OCI-LY7 (cell line): ENCODE measurements at regions not wholly inside any gene's neighbourhood (a gene's known extent, or its start where the extent isn't known, plus 50 kb on each side); places are given as distances from the start of the nearest gene placed in this dataset.

Experiments used
- CTCF ChIP-seq: fragments of 200-600 bp; sonication (generic); conservative IDR thresholded peaks from 2 replicates; pipeline ENCODE4 v1.5.1; 2014; ENCODE audit warnings: mild to moderate bottlenecking, antibody characterized with exemption, low read length, moderate library complexity, mixed read lengths
- EZH2phosphoT487 ChIP-seq: fragments of 200-600 bp; sonication (generic); IDR thresholded peaks from 2 replicates; pipeline ENCODE4 v1.6.1; 2018; ENCODE audit warnings: low read depth, borderline replicate concordance, mild to moderate bottlenecking, mixed run types, antibody characterized with exemption, low read length, moderate library complexity, mixed read lengths

- no peak for TF ChIP-seq CTCF
- no peak for TF ChIP-seq EZH2phosphoT487
These were observed 273.5 kb upstream of the IRX2 start for GRCh38 chr5:3024976-3025375.
